DOHH2 (cell line): ENCODE measurements at regions not wholly inside any gene's neighbourhood (a gene's known extent, or its start where the extent isn't known, plus 50 kb on each side); places are given as distances from the start of the nearest gene placed in this dataset.

Experiments
- CTCF ChIP-seq: fragments of 200-600 bp; sonication (generic); IDR thresholded peaks from one replicate; pipeline ENCODE4 v1.5.1; 2014; ENCODE audit warnings: antibody characterized with exemption, mild to moderate bottlenecking, low read depth, low read length; ENCODE audit not compliant: poor library complexity, severe bottlenecking
- EZH2phosphoT487 ChIP-seq: fragments of 200-600 bp; sonication (generic); IDR thresholded peaks from 2 replicates; pipeline ENCODE4 v1.6.1; 2017; ENCODE audit warnings: borderline replicate concordance, mild to moderate bottlenecking, antibody characterized with exemption, low read length, moderate library complexity, mixed read lengths

- TF ChIP-seq CTCF (no peak), EZH2phosphoT487 (no peak)
Measured at GRCh38 chr5:56698463-56699381, 116.6 kb upstream of the MAP3K1 start.
